ENCODE measurements at regions not wholly inside any gene's neighbourhood (a gene's known extent, or its start where the extent isn't known, plus 50 kb on each side); places are given as distances from the start of the nearest gene placed in this dataset.

- no peak for TF ChIP-seq CTCF (IDR thresholded peaks at IDR 0.05)
- TF ChIP-seq POLR2A (IDR thresholded peaks at IDR 0.05) = no peak
These were observed 113.6 kb downstream of the HDGFL1 start for GRCh38 chr6:22682979-22683378.

GRCh38 chr6:22690446-22690845 lies 121.1 kb downstream of the HDGFL1 start:
- DNase-seq (no peak), ATAC-seq (no peak)
- intact Hi-C loops (cut with DNase I) = no loop called here
- no peaks in the 10 kb centered on the region for H3K9me3 ChIP-seq
- H3K27ac ChIP-seq = no peak overlapping the region
- WGBS (ENCODE audit: insufficient coverage, low coverage, low lambda C conversion rate, missing lambda C conversion rate) = 76% methylated on average over 2 of the region's 2 CpGs
- H3K4me1 ChIP-seq = no peaks in the 10 kb centered on the region
- H3K36me3 ChIP-seq = no peaks in the 10 kb centered on the region
- no peaks in the 10 kb centered on the region for H3K27me3 ChIP-seq
- no peak for TF ChIP-seq POLR2A (IDR thresholded peaks at IDR 0.05)
- TF ChIP-seq CTCF (IDR thresholded peaks at IDR 0.05) = no peak
- H3K4me3 ChIP-seq = no peak overlapping the region

More at GRCh38 chr6:22682979-22683378, 113.6 kb downstream of the HDGFL1 start:
- Histone ChIP-seq H3K9me3 (no peaks in the 10 kb centered on the region), H3K4me3 (no peak overlapping the region), H3K4me1 (no peaks in the 10 kb centered on the region), H3K27ac (no peak overlapping the region), H3K27me3 (no peaks in the 10 kb centered on the region), H3K36me3 (no peaks in the 10 kb centered on the region)
- DNase-seq (no peak), ATAC-seq (no peak)
- intact Hi-C loops (cut with DNase I) = no loop called here
- WGBS (ENCODE audit: insufficient coverage, low coverage, low lambda C conversion rate, missing lambda C conversion rate) = 49% methylated on average over 4 of the region's 6 CpGs

GRCh38 chr6:22694092-22694724 lies 124.8 kb downstream of the HDGFL1 start:
- TF ChIP-seq POLR2A (IDR thresholded peaks at IDR 0.05) = no peak
- no peak for TF ChIP-seq CTCF (IDR thresholded peaks at IDR 0.05)
- no peaks in the 10 kb centered on the region for H3K27me3 ChIP-seq
- H3K4me1 ChIP-seq = no peaks in the 10 kb centered on the region
- no peak for ATAC-seq
- H3K4me3 ChIP-seq = no peak overlapping the region
- H3K36me3 ChIP-seq = no peaks in the 10 kb centered on the region
- intact Hi-C loops (cut with DNase I) = no loop called here
- no peaks in the 10 kb centered on the region for H3K9me3 ChIP-seq
- H3K27ac ChIP-seq = no peak overlapping the region
- DNase-seq = no peak
- WGBS (ENCODE audit: insufficient coverage, low coverage, low lambda C conversion rate, missing lambda C conversion rate) = 47% methylated on average over 1 of the region's 1 CpG

- H3K27me3 ChIP-seq = no peaks in the 10 kb centered on the region
- ATAC-seq (no peak), DNase-seq (no peak)
- H3K27ac ChIP-seq = no peak overlapping the region
- no peaks in the 10 kb centered on the region for H3K36me3 ChIP-seq
- no peaks in the 10 kb centered on the region for H3K4me1 ChIP-seq
- TF ChIP-seq POLR2A (IDR thresholded peaks at IDR 0.05) = no peak
- TF ChIP-seq CTCF (IDR thresholded peaks at IDR 0.05) = no peak
- intact Hi-C loops (cut with DNase I) = no loop called here
- no peak overlapping the region for H3K4me3 ChIP-seq
- H3K9me3 ChIP-seq = no peaks in the 10 kb centered on the region
- 81% methylated on average over 4 of the region's 4 CpGs for WGBS (ENCODE audit: insufficient coverage, low coverage, low lambda C conversion rate, missing lambda C conversion rate)
These were observed 127.1 kb downstream of the HDGFL1 start for GRCh38 chr6:22696481-22696880.

- 32% methylated on average over 2 of the region's 2 CpGs for WGBS (ENCODE audit: insufficient coverage, low coverage, low lambda C conversion rate, missing lambda C conversion rate)
- intact Hi-C loops (cut with DNase I) = no loop called here
These were observed 127.9 kb downstream of the HDGFL1 start for GRCh38 chr6:22697306-22697705.

More at GRCh38 chr6:22697306-22697705, 127.9 kb downstream of the HDGFL1 start:
- ATAC-seq (no peak), DNase-seq (no peak)
- no peaks in the 10 kb centered on the region for H3K4me1 ChIP-seq
- H3K4me3 ChIP-seq = no peak overlapping the region
- no peaks in the 10 kb centered on the region for H3K9me3 ChIP-seq
- H3K27me3 ChIP-seq = no peaks in the 10 kb centered on the region
- TF ChIP-seq POLR2A (IDR thresholded peaks at IDR 0.05) = no peak
- TF ChIP-seq CTCF (IDR thresholded peaks at IDR 0.05) = no peak
- no peak overlapping the region for H3K27ac ChIP-seq
- H3K36me3 ChIP-seq = no peaks in the 10 kb centered on the region

Measured in right lobe of liver (tissue), 6 donors.